ENCODE measurements at regions not wholly inside any gene's neighbourhood (a gene's known extent, or its start where the extent isn't known, plus 50 kb on each side); places are given as distances from the start of the nearest gene placed in this dataset.
A peak's percentile ranks its signal among the peaks of the same experiment; 100 is the strongest.

DNA sequence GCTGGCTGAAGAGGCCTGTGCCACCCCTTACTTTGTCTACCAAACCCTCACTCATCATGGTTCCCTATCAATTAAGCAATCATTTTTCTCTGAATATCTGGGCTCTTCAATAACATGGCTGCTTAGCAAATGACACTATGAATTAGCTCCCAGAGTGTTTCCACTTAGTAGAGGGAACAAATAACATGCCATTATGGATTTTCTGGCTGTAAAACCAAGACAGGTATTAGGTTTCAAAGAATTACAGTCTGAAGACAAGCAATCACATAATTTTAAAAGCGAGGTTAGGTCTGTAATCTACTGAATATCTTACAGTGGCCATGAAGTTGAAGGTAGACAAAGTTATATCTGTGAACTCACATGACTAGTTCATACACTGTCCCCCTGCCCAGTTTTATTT is 220.8 kb upstream of the PHYHIPL start:
- Mint-ChIP-seq H3K36me3 (ENCODE audit: unreplicated experiment) (no peaks in the 10 kb centered on the region), H3K27ac (ENCODE audit: unreplicated experiment) (no peak overlapping the region), H3K27me3 (ENCODE audit: unreplicated experiment) (no peaks in the 10 kb centered on the region), H3K9me3 (ENCODE audit: unreplicated experiment) (no peaks in the 10 kb centered on the region), H3K4me3 (ENCODE audit: unreplicated experiment) (no peak overlapping the region), H3K4me1 (ENCODE audit: low read depth, unreplicated experiment) (no peaks in the 10 kb centered on the region)
- no peak for TF ChIP-seq CTCF (IDR thresholded peaks at IDR 0.05; ENCODE audit: partially characterized antibody, unreplicated experiment)
- no peak for DNase-seq

- no peaks in the 10 kb centered on the region for H3K4me1 Mint-ChIP-seq (ENCODE audit: low read depth, unreplicated experiment)
- no peaks in the 10 kb centered on the region for H3K27me3 Mint-ChIP-seq (ENCODE audit: unreplicated experiment)
- H3K9me3 Mint-ChIP-seq (ENCODE audit: unreplicated experiment): no peaks in the 10 kb centered on the region
- no peak for DNase-seq
- no peak overlapping the region for H3K4me3 Mint-ChIP-seq (ENCODE audit: unreplicated experiment)
- TF ChIP-seq CTCF (IDR thresholded peaks at IDR 0.05; ENCODE audit: partially characterized antibody, unreplicated experiment): no peak
- H3K36me3 Mint-ChIP-seq (ENCODE audit: unreplicated experiment): no peaks in the 10 kb centered on the region
- no peak overlapping the region for H3K27ac Mint-ChIP-seq (ENCODE audit: unreplicated experiment)
Measured at GRCh38 chr10:58956926-58957325, 219.5 kb upstream of the PHYHIPL start.

DNA sequence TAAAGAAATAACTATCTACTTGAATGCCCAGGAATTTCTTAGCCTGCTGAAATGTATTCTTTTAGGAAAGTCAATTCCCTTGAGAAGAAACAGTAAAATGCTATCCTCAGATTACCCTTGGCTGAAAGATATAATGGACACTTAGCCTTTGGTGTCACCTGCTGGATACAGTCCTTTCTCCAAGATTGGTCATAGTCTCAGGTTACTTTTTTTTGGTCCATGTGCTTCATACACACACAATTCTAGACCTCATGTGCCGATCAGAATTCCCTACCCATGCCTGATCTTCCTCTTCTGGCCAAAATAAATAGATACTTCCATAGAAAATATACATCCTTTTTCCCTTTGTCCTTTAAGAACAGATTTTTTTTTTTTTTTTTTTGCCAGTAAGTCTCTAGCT is 218.9 kb upstream of the PHYHIPL start:
- TF ChIP-seq CTCF (IDR thresholded peaks at IDR 0.05; ENCODE audit: partially characterized antibody, unreplicated experiment): no peak
- no peak overlapping the region for H3K4me3 Mint-ChIP-seq (ENCODE audit: unreplicated experiment)
- H3K36me3 Mint-ChIP-seq (ENCODE audit: unreplicated experiment): no peaks in the 10 kb centered on the region
- no peak overlapping the region for H3K27ac Mint-ChIP-seq (ENCODE audit: unreplicated experiment)
- no peaks in the 10 kb centered on the region for H3K4me1 Mint-ChIP-seq (ENCODE audit: low read depth, unreplicated experiment)
- H3K9me3 Mint-ChIP-seq (ENCODE audit: unreplicated experiment): no peaks in the 10 kb centered on the region
- no peak for DNase-seq
- H3K27me3 Mint-ChIP-seq (ENCODE audit: unreplicated experiment): no peaks in the 10 kb centered on the region

DNA sequence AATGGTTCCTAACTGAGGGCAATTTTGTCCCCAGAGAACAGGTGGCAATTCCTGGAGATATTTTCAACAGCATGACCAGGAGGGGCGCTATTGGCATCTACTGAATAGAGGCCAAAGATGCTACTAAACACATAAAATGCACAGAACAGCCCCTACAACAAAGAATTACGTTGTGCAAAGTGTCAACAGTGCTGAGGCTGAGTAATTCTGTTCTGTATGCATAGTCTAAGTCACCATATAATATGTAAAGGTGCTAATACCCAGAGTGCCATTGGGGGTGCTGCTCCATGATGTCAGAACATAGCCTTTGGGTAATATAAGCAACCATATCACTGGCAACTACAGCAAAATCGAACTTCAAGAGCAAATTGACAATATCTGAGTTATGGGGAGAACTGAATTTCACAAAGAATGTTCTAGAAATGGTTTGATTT is 213.3 kb upstream of the PHYHIPL start:
- no peak overlapping the region for H3K4me3 Mint-ChIP-seq (ENCODE audit: unreplicated experiment)
- peak; percentile 32 for DNase-seq
- H3K27ac Mint-ChIP-seq (ENCODE audit: unreplicated experiment): no peak overlapping the region
- peak; percentile 55 for TF ChIP-seq CTCF (IDR thresholded peaks at IDR 0.05; ENCODE audit: partially characterized antibody, unreplicated experiment)
- H3K9me3 Mint-ChIP-seq (ENCODE audit: unreplicated experiment): no peaks in the 10 kb centered on the region
- H3K36me3 Mint-ChIP-seq (ENCODE audit: unreplicated experiment): no peaks in the 10 kb centered on the region
- H3K27me3 Mint-ChIP-seq (ENCODE audit: unreplicated experiment): no peaks in the 10 kb centered on the region
- H3K4me1 Mint-ChIP-seq (ENCODE audit: low read depth, unreplicated experiment): peaks cover 12% of the 10 kb centered on the region

DNA sequence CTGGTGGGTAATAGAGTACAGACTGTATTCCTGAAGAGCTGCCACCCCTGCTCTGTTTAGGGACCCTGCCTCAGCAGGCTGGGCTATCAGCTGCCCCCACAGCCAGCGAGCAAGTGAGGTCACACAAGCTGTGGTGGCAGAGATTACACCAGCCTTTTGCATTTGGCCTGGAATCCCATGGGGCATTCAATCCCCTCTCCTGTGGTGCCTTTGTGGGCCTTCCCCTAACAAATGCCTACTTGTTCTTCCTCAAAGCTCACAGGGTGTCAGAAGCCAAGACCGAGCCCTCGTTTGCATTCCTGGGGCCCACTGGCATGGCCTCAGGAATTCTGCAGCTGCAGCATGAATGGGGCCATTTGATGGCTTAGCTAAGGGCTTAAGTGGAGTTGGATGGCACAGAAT is 212.7 kb upstream of the PHYHIPL start:
- no peak for DNase-seq
- no peaks in the 10 kb centered on the region for H3K9me3 Mint-ChIP-seq (ENCODE audit: unreplicated experiment)
- H3K4me1 Mint-ChIP-seq (ENCODE audit: low read depth, unreplicated experiment): peaks cover 19% of the 10 kb centered on the region
- H3K27me3 Mint-ChIP-seq (ENCODE audit: unreplicated experiment): no peaks in the 10 kb centered on the region
- H3K4me3 Mint-ChIP-seq (ENCODE audit: unreplicated experiment): no peak overlapping the region
- H3K36me3 Mint-ChIP-seq (ENCODE audit: unreplicated experiment): no peaks in the 10 kb centered on the region
- no peak overlapping the region for H3K27ac Mint-ChIP-seq (ENCODE audit: unreplicated experiment)
- TF ChIP-seq CTCF (IDR thresholded peaks at IDR 0.05; ENCODE audit: partially characterized antibody, unreplicated experiment): no peak

Measured in glutamatergic neuron (in vitro differentiated cells).